ENCODE measurements at regions not wholly inside any gene's neighbourhood (a gene's known extent, or its start where the extent isn't known, plus 50 kb on each side); places are given as distances from the start of the nearest gene placed in this dataset.
A peak's percentile ranks its signal among the peaks of the same experiment; 100 is the strongest.

DNA sequence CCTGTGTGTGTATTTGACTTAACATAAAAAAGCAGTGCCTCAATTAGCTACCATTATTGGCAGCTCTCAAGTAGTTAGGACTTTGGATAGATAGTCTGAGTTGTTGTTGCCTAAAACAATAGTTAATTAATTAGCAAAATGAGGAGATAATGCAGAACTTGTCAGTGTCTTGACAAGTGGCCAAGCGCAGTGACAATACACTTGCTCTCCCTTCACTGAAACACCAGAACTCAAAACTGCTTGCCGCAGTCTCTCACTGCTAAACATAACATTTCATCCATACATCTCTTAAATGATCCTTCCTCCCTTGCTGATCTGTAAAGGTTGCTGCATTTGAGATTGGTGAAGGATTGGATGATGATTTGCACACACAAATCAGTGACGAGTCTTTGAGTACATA is 61.7 kb downstream of the ARHGAP35 start:
- H3K27ac Mint-ChIP-seq, result no peak overlapping the region
- TF ChIP-seq, protein P1, sequence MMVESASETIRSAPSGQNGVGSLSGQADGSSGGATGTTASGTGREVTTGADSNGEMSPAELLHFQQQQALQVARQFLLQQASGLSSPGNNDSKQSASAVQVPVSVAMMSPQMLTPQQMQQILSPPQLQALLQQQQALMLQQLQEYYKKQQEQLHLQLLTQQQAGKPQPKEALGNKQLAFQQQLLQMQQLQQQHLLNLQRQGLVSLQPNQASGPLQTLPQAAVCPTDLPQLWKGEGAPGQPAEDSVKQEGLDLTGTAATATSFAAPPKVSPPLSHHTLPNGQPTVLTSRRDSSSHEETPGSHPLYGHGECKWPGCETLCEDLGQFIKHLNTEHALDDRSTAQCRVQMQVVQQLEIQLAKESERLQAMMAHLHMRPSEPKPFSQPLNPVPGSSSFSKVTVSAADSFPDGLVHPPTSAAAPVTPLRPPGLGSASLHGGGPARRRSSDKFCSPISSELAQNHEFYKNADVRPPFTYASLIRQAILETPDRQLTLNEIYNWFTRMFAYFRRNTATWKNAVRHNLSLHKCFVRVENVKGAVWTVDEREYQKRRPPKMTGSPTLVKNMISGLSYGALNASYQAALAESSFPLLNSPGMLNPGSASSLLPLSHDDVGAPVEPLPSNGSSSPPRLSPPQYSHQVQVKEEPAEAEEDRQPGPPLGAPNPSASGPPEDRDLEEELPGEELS (CRISPR knock-in tag; IDR thresholded peaks at IDR 0.05), result no peak
- no peak for TF ChIP-seq NFATC4 (CRISPR knock-in tag; IDR thresholded peaks at IDR 0.05)
- TF ChIP-seq, protein P2, sequence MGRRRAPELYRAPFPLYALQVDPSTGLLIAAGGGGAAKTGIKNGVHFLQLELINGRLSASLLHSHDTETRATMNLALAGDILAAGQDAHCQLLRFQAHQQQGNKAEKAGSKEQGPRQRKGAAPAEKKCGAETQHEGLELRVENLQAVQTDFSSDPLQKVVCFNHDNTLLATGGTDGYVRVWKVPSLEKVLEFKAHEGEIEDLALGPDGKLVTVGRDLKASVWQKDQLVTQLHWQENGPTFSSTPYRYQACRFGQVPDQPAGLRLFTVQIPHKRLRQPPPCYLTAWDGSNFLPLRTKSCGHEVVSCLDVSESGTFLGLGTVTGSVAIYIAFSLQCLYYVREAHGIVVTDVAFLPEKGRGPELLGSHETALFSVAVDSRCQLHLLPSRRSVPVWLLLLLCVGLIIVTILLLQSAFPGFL (CRISPR knock-in tag; IDR thresholded peaks at IDR 0.05; ENCODE audit: borderline replicate concordance), result no peak
- TF ChIP-seq GTF2I (CRISPR knock-in tag; conservative IDR thresholded peaks at IDR 0.05), result no peak
- TF ChIP-seq, protein P3, sequence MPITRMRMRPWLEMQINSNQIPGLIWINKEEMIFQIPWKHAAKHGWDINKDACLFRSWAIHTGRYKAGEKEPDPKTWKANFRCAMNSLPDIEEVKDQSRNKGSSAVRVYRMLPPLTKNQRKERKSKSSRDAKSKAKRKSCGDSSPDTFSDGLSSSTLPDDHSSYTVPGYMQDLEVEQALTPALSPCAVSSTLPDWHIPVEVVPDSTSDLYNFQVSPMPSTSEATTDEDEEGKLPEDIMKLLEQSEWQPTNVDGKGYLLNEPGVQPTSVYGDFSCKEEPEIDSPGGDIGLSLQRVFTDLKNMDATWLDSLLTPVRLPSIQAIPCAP (CRISPR knock-in tag; IDR thresholded peaks at IDR 0.05), result no peak
- TF ChIP-seq ELF4 (CRISPR knock-in tag; IDR thresholded peaks at IDR 0.05; ENCODE audit: low read depth), result no peak
- TF ChIP-seq SP1 (CRISPR knock-in tag; conservative IDR thresholded peaks at IDR 0.05), result no peak
- TF ChIP-seq, protein P4, sequence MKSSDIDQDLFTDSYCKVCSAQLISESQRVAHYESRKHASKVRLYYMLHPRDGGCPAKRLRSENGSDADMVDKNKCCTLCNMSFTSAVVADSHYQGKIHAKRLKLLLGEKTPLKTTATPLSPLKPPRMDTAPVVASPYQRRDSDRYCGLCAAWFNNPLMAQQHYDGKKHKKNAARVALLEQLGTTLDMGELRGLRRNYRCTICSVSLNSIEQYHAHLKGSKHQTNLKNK (CRISPR knock-in tag; IDR thresholded peaks at IDR 0.05), result no peak
- no peak for TF ChIP-seq NR2C2 (CRISPR knock-in tag; IDR thresholded peaks at IDR 0.05)
- no peak for TF ChIP-seq ZNF396 (CRISPR knock-in tag; IDR thresholded peaks at IDR 0.05; ENCODE audit: borderline replicate concordance)
- no peak for TF ChIP-seq OVOL2 (CRISPR knock-in tag; IDR thresholded peaks at IDR 0.05; ENCODE audit: borderline replicate concordance)
- ATAC-seq, result no peak
- no peak overlapping the region for H3K4me3 Mint-ChIP-seq
- no peak for DNase-seq (ENCODE audit: low spot score)
- POLR2A ChIA-PET, result no interaction called here
- H3K9me3 Mint-ChIP-seq, result no peaks in the 10 kb centered on the region
- peaks cover 30% of the 10 kb centered on the region for H3K4me1 Mint-ChIP-seq
- peaks cover 29% of the 10 kb centered on the region for H3K36me3 Mint-ChIP-seq
- CTCF ChIA-PET, result interaction anchor here (2.4 kb wide), 1 partner anchor 91 kb away, joined by 9 read pairs; no protein-coding TSS in a partner anchor
- H3K27me3 Mint-ChIP-seq (ENCODE audit: low read depth), result no peaks in the 10 kb centered on the region

DNA sequence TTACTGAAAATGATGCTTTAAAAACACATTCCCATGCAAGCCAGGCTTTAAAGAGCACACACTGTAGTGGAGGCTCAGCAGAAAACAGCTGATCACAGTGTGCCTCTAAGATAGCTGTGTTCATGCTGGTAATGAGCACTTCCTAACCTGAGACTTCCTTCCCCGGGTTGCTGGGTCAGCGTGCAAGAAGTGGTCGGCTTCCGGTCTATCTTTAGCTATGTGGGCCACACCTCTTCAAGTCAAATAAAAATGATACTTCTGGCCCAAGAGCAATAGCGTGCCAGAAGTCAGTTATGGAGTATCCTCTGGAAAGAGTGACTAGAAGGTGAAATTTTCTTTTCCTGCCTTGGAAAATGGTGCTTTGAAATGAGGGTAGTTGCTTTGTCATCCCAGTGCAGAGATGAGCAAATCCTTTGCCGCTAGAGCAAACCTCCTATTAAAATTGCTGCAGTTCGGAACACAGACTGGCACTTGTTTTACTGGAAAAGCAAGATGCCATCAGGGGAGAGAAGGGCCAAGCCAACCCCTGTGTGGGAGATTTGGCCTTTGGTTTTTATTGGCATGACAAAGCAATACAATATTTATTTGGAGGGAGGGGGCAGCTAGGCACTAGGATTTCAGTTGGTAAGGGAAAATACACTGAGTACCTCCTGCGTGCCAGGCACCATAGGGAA is 64.2 kb downstream of the ARHGAP35 start:
- no peak for DNase-seq (ENCODE audit: low spot score)
- Mint-ChIP-seq H3K4me3 (no peak overlapping the region), H3K9me3 (no peaks in the 10 kb centered on the region), H3K4me1 (peaks cover 33% of the 10 kb centered on the region), H3K27ac (peak overlapping the region; percentile 25), H3K36me3 (peaks cover 18% of the 10 kb centered on the region), H3K27me3 (ENCODE audit: low read depth) (no peaks in the 10 kb centered on the region)
- TF ChIP-seq SOX15 (CRISPR knock-in tag; IDR thresholded peaks at IDR 0.05) (no peak), ZNF416 (CRISPR knock-in tag; IDR thresholded peaks at IDR 0.05) (no peak), MXD4 (CRISPR knock-in tag; IDR thresholded peaks at IDR 0.05; ENCODE audit: borderline replicate concordance) (no peak)
- TF ChIP-seq, protein P5, sequence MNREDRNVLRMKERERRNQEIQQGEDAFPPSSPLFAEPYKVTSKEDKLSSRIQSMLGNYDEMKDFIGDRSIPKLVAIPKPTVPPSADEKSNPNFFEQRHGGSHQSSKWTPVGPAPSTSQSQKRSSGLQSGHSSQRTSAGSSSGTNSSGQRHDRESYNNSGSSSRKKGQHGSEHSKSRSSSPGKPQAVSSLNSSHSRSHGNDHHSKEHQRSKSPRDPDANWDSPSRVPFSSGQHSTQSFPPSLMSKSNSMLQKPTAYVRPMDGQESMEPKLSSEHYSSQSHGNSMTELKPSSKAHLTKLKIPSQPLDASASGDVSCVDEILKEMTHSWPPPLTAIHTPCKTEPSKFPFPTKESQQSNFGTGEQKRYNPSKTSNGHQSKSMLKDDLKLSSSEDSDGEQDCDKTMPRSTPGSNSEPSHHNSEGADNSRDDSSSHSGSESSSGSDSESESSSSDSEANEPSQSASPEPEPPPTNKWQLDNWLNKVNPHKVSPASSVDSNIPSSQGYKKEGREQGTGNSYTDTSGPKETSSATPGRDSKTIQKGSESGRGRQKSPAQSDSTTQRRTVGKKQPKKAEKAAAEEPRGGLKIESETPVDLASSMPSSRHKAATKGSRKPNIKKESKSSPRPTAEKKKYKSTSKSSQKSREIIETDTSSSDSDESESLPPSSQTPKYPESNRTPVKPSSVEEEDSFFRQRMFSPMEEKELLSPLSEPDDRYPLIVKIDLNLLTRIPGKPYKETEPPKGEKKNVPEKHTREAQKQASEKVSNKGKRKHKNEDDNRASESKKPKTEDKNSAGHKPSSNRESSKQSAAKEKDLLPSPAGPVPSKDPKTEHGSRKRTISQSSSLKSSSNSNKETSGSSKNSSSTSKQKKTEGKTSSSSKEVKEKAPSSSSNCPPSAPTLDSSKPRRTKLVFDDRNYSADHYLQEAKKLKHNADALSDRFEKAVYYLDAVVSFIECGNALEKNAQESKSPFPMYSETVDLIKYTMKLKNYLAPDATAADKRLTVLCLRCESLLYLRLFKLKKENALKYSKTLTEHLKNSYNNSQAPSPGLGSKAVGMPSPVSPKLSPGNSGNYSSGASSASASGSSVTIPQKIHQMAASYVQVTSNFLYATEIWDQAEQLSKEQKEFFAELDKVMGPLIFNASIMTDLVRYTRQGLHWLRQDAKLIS (CRISPR knock-in tag; IDR thresholded peaks at IDR 0.05; ENCODE audit: borderline replicate concordance), result no peak
- TF ChIP-seq, protein P6, sequence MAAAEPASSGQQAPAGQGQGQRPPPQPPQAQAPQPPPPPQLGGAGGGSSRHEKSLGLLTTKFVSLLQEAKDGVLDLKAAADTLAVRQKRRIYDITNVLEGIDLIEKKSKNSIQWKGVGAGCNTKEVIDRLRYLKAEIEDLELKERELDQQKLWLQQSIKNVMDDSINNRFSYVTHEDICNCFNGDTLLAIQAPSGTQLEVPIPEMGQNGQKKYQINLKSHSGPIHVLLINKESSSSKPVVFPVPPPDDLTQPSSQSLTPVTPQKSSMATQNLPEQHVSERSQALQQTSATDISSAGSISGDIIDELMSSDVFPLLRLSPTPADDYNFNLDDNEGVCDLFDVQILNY (CRISPR knock-in tag; IDR thresholded peaks at IDR 0.05), result no peak
- ChIA-PET CTCF (interaction anchor here (0.6 to 3.0 kb wide), 3 partner anchors 66 to 1154 kb away, joined by 6 to 16 read pairs (median 9); no protein-coding TSS in a partner anchor), POLR2A (interaction anchor here (0.6 kb wide), 1 partner anchor 57 kb away, joined by 6 read pairs; no protein-coding TSS in a partner anchor)
- no peak for ATAC-seq
